COLO829 (cell line): ENCODE measurements at regions not wholly inside any gene's neighbourhood (a gene's known extent, or its start where the extent isn't known, plus 50 kb on each side); places are given as distances from the start of the nearest gene placed in this dataset.

ENCODE experiments used
- DNase-seq: peaks from one replicate; pipeline ENCODE4 v3.0.0; 2012; ENCODE audit warnings: low spot score

DNA sequence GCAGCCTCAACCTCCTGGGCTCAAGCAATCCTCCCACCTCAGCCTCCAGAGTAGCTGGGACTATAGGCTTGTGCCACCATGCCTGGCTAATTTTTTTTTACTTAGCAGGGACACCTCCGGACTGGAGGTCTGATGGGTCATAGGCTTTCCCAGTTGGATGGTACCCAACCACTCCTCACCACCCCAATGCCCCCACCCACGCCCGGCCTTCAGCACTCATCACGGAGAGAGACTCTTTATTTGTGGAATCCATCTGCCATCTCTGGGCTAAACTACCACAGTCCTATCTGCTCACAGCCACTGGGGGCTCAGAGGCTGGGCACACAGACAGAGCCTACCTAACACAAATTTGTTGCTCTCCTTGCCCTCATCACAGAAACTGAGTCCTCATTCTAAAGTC, 58.3 kb upstream of the STXBP1 start:
- no peak for DNase-seq

DNA sequence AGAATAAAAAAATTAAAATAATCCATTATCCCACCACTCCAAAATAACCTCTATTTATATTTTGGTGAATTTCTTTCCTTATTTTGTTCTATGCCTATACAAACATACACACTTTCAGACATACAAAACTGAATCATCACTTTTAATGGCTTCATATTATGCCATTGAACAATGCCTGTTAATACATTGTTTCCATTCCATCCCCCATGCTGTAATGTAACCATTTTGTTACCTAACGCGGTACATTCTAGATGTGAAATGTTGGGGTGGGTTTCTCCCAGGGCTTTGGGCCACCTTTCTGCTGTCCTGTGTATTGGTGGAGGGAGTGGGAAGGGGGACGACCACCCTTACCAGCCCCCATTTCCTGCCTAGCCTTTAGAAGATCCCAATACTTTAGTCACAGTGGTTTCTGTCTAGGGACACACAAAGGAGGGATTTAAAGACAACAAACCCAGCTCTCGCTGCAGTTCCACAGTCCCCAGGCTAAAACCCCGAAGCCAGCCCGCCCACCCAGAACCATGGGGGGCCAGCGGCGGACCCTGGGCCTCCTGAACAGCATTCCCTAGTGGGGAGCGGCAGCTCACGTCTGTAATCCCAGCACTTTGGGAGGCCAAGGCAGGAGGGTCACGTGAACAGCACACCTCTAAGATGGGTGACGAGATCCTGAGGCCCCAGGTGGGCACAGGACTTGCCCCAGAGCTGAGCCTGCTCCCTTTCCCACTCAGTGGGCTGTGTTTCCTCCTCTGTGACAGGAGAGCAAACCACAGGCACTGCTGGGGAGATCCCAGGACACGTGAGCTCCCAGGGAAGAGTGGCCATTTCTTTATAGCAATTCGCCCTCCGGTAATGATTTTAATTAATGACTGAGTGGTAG, 56.9 kb upstream of the STXBP1 start:
- DNase-seq: no peak

DNA sequence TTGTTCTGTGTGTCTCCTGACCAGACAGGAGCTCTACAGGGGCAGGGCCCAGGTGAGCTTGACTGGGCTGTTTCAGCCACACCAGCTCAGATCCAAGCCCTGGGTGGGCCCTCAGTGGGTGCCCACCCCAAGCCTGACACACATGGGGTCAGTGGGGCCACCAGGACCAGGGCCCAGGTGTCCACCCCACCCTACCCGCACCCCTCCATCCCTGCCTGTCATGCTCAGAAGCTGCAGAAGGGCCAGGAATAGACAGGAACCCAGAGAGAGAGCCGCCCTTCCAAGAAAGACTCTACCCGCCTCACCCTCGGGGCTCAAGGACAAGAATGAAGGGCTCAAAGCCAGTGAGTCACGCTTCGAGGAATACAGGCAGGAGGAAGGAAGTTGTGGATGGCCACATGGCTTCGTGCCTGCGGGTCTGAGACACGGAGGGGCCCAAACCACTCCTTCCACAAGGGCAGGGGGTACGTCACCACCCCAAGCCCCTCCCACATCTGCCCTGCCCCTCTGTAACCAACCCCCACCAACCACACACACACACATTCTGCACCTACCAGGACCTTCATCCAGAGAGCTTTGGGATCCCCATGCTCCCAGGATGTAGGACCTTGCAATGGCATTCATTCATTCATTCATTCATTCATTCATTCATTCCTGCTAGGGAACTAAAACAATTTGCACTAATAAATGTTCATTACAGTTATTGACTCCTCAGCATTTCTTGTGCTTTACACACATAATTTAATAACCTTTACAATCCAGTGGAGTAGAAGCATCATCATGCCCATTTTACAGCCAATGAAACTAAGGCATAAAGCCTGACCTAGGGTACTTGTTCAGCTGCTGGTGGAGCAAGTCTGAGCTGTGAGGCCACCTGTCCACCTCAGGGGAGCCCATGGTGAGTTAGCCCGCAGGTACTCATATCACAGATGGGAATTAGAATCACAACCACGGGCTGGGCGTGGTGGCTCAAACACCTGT, 55.9 kb upstream of the STXBP1 start:
- peak; percentile 98 for DNase-seq

DNA sequence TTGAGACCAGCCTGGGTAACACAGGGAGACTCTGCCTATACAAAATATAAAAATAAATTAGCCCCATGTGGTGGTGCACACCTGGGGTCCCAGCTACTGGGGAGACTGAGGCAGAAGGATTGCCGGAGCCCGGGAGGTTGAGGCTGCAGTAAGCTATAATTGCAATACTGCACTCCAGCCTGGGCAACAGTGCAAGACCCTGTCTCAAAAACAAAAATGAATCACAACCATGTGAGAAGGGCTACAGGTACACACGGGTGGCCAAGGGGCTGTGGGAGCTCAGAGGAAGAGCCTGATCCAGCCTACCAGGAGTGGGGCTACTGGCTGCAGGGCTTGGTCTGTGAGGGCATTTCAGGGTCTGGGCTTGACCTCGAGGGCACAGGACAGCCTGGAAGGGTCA, 55.2 kb upstream of the STXBP1 start:
- no peak for DNase-seq

DNA sequence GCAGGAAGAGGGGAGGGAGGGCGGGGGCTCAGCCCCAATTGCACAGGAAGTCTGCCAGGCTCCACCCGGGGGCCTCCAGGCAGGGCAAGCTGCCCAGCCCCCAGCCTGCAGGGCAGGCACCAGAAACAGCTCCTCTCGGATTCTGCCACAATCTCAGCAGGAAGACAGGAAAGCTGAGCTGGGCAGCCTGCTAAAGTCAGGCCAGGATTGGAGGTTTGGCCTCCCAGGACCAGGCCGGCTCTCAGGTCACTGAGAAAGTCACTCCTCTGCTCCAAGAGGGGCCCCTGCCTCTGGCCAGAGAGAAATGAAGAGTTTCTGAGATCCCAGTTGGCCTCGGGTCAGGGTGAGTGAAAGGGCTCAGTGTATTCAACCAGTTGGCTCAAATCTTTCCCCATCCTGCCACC, 54.6 kb upstream of the STXBP1 start:
- peak; percentile 75 for DNase-seq

DNA sequence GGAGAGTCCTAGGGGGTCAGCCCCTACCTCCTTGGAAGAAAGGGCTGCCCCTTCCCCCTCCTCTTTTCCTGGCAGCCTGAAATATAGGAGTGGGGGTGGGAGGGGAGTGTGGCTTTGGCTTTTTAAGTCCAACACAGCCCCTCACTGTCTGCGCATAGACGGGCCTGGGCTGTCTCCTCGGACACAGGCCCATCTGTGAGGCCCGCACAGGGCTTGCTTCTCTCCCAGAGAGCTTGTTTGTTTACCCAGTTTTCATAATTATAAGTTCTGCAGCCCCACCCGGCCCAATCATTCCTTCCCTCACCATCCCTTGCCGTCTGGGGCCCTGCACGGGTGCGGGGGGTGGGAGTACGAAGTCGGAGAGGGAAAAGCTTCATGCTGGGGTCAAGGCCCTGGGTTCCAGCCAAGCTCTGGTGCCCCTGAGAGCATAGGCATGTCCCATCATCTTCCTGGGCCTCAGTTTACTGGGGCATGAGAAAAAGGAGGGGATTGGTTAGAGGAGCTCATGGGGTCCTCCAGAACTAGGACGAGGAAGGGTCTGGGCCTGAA, 54.0 kb upstream of the STXBP1 start:
- DNase-seq: no peak

- no peak for DNase-seq
These were observed 53.4 kb upstream of the STXBP1 start for GRCh38 chr9:127558581-127559246.

DNA sequence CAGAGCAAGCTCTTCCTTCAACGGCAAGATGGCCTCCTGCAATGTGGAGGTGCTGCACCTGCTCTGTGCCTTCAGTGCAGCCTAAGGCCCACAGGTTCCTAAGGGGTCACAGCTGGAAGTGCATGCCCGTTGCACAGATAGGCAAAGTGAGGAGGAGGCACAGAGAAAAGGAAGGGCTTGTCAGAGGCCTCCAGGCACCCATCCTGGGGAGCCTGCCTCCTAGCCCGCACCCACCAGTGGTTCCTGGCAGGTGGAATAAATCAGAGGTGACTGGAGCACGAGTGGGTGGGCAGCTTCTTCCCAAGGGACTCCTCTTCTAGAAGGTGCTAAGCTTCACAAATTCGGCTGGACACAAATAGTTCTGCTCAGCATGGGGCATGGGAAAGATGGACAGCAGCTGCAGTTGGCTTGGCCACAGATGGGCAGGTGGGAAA, 52.8 kb upstream of the STXBP1 start:
- no peak for DNase-seq

- DNase-seq: peak; percentile 91
These were observed 50.4 kb upstream of the STXBP1 start for GRCh38 chr9:127561491-127562278.
